ENCODE measurements at regions not wholly inside any gene's neighbourhood (a gene's known extent, or its start where the extent isn't known, plus 50 kb on each side); places are given as distances from the start of the nearest gene placed in this dataset.

DNA sequence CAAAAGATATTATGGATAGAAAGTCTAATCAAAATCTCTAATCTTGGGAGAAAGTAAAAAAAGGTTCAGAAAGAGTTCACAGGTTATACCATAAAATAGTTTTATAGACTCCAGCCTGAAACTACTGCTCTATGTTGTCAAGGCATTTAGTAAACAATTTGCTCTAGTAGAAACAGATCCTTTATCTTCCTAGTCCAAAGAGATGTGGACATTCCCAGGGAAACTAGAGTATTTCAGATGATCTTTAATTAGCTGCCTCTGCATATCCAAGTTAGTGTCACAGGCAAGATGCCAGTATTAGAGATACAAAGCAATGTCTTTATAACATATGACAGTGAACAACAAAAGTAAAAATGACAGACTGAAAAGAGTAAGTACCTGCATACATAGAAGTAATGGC is 708.6 kb downstream of the CCDC85A start:
- TF ChIP-seq POLR2A (IDR thresholded peaks at IDR 0.05) (no peak), EP300 (IDR thresholded peaks at IDR 0.05) (no peak)
- TF ChIP-seq, protein P1, sequence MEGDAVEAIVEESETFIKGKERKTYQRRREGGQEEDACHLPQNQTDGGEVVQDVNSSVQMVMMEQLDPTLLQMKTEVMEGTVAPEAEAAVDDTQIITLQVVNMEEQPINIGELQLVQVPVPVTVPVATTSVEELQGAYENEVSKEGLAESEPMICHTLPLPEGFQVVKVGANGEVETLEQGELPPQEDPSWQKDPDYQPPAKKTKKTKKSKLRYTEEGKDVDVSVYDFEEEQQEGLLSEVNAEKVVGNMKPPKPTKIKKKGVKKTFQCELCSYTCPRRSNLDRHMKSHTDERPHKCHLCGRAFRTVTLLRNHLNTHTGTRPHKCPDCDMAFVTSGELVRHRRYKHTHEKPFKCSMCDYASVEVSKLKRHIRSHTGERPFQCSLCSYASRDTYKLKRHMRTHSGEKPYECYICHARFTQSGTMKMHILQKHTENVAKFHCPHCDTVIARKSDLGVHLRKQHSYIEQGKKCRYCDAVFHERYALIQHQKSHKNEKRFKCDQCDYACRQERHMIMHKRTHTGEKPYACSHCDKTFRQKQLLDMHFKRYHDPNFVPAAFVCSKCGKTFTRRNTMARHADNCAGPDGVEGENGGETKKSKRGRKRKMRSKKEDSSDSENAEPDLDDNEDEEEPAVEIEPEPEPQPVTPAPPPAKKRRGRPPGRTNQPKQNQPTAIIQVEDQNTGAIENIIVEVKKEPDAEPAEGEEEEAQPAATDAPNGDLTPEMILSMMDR (IDR thresholded peaks at IDR 0.05), result no peak

Measured in tibial nerve (tissue), 4 donors.